Right kidney (tissue), 1 donor: ENCODE measurements at regions not wholly inside any gene's neighbourhood (a gene's known extent, or its start where the extent isn't known, plus 50 kb on each side); places are given as distances from the start of the nearest gene placed in this dataset.
A peak's percentile ranks its signal among the peaks of the same experiment; 100 is the strongest.

ENCODE experiments used
- DNase-seq: peaks from one replicate; pipeline ENCODE4 v3.0.0-alpha.2; 2016

DNA sequence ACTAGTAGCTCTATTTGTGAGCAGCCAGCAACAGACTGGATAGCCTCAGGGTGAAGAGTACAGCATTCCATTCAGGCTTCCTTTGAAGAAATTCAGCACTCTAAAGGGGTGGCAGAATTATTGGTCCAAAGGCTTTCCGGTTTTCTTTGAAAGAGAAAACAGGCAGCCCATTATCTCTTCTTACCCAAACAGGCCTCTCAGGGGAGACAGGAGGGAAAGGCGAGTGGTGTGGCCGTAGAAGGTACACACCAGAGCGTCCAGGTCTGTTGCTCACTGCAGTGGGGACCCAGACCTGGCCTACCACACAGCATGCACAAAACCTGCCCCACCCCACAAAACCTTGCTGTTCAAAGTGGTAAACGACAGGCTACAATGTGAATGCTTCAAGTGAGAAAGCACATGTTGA is 83.3 kb downstream of the ZNF608 start:
- no peak for DNase-seq

DNA sequence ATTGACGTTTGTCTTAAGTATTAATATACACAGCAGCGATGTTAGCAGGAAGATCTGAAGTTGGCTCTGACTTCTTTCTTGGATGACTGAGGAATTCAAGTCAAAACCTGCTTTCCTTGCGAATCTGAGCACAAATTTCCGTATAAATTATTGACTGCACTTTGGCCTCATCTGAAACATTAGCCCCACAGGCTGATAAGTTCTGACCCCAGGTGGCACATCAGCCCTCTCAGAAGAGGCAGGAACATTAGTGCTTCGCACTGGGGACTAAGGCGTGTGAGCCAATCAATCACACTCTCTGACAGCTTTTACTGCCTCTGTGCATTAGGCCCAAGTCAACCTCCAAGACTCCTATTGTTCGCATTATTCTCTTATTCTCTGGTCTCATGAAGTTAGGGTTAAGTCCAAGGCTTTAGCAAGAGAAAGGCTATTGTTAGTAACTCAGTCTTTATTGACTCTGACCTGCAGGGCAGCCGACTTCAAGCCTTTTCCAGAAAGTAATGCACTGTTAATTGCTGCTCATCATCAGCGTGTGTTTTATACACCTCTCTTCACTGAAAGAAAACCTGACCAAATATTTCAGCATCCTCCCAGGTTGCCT is 84.2 kb downstream of the ZNF608 start:
- DNase-seq = peak; percentile 54

DNA sequence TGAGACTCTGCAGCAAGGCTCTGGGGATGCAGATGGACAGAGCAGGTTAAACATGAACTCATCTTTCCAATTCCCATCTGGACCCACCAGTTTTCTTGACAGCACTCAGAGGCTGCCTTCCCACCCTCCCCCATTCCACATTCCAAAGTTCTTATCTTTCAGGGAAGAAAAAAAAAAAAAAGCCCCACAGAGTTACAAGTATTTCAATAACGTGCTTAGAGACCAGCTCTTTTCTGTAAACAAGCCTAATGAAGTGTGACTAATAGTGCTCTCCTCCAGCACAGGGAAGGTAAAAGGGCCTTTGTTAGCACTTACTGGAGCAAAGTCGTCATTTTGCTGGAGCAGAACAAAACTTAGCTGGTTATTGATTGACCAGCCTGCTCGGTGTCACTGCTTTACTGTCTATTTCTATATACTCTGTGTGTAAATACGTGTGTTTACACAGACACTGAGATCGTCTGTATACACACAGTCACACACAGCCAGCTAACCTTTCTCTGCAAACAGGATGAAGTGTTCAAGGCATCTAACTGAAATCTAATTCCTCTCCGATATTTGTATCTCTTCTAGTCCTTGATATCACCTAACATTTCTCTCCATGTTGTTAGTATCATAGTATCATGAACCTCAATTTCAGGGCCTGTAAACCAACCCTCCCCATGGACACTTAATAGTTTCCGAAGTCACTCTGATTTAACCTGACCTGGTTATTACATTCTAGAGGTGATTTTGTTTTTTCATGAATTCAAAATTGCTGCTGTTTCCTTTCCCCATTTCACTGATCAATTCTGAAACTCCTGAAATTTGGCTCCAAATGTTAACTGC is 84.9 kb downstream of the ZNF608 start:
- peak; percentile 64 for DNase-seq

DNA sequence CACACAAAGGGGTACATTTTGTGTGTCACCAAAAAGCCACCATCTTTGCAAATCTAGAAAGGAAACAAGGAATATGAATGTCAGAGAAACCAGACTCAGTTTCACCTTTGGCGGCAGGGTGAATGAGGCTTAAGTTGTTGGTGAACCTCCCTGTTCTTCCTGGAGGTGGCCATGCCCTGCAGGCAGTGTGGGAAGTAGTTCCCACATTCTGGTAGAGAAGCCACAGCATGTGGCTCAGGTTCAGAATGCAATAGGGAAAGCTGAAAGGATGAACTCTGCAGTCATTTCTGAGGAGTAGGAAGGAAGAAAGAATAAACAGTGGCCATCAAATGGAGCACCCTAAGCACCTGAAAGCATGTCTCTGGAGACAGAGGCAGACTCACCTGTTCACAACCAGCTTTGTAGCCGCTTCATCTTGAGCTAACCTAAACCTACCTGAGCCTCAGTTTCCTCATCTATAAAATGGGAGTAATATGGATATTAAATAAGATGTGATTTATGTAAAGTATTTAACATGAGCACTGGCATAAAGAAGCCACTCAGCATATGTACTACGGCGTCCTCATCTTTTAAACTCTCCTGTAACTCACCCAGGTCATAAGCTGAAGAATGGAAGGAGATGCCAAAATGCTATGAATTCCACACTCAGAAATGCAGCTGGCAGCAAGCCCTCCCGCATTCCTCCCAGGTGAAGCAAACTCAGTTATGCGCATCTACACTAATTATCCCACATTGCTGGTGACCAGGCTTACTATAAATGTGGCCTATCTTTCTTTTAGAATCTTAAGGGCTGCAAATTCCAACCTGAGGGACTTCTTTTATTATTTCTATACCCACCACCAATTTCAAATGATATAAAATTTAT is 86.0 kb downstream of the ZNF608 start:
- DNase-seq = peak; percentile 30

DNA sequence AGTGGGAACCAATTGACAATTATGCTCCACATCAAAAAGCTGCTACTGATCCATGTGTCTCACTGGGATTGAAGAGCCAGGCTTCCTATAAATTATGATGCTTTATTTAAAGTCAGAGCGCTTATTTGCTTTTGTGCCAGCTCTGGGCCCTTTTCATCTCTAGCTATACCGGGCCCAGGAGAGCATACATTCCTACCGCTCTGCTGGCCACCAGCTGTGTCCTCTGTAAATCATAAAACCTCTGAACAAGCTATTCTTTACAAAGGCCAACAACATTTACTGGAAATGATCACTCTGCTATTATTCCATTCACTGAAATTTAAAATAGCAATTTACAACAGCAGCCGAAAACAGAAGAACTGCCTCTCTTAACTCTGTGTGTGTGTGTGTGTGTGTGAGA is 86.6 kb downstream of the ZNF608 start:
- DNase-seq = peak; percentile 33

DNA sequence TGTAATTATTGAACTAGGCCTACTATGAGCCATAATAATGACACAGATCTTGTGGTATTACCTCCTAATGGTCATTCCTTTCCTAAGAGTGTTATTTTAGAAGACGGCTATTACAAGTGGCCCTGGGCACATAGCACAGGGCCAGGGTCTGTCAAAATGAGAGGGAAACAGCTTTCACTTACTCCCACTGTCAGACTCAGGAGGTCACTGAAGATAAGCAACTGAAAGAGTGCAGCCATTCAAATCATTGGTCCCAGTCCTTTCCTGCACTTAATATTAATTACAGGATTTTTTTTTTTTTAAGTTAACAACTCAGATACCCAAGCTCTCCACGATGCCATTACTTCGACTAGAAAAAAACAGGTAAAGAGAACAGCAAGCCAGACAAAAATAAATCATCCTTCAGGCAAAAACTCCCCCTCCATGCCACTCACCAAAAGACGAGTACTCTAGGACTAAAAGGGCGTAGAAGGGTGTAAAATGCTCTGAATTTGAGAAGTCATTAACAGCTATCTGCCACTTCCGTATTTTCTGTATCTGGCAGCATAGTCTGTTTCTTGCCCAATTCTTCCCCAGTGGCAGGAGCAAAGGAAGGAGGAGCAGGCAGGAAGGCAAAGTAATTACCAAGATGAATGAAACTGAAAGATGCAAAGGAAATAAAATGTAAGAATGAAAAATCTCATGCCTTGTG is 87.4 kb downstream of the ZNF608 start:
- DNase-seq = peak; percentile 16

DNA sequence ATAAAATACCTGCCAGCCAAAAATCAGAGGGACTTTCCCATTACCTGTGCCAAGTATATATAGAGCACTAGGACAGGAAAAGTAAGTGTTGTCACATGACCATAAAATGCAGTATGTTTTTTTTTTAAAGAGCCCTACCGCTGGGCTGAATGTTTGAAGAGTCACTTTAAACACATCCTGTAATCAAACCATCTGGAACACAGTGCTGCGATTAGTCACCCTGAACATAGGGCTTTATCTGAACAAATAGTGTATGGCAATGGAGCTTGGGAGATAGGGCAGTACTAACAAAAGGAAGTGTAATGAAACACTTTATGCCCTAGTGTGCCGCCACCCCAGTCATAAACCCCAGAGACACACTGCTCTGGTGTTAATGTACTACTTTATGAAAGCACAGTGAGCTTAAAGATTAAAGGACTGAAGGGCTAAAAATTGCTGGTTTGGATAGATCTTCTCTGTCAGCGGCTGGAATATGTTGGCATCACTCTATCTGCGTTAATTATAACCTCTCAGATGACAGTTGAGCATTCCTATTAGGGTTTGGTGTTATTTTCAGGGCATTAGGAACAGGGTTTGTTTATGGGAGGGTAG is 90.4 kb downstream of the ZNF608 start:
- peak; percentile 45 for DNase-seq

DNA sequence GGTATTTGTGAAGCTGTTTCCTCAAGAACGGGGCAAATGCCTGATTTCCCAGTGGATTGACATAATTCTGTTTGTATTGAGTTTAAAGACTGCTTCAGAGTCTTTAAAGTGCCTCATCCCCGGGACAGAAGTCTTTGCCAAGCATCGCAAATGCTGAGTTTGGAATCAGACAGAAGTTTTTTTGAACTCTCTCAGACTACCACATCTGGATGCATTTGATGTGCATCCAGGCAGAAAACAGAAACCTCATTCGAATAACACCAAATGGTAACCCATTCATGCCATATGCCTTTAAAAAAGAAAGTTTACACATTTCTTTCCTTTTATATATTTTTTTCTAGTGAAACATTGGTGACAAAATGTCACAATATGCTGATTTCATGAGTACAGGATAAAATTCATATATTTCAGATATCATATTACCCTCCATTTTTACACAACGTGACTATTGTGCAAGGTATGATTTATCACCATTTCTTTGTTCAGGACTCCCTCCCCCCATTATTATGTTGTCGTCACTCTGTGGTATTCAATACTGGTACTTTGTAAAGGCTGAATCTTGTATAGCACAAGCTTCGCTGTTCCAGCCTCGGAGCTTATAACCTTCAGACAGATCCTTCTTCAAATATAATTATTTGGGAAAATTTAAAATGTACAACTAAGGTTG is 91.1 kb downstream of the ZNF608 start:
- DNase-seq = no peak

DNA sequence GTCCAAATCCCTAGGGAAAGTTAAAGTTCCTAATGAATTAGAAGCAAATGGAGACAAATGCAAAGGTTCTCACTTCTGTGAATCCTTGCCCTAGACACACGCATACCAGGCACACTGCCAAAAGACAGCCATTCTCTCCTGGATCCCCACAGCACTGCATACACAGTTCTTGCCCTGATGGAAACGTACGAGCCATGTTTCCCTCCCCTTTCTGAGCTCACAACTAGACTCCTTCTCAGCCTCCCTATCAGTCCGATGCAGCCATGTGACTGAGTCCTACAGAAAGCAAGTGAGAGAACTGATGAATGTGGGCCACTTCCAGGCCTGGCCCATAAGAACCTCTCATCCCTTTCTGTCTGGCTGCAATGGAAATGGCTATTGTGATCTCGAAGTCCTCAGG is 92.0 kb downstream of the ZNF608 start:
- no peak for DNase-seq

DNA sequence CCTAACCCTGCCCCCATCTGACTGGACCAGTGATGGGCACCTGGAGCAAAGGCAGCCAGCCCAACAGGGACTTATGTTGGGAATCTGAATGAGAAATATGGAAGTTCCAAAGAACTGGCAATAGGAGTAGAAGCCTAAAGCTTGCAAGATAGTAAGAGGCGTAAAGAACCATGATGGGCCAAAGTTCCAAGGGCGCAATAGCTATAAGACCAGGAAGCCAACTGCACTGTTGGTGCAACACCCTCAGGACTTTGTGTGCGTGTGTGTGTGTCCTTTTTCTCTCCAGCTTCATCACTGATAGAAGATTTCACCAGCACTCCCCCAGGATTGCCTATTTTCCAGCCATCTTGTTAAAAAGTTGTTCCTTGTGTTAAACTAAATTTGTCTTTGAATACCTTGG is 92.8 kb downstream of the ZNF608 start:
- DNase-seq = no peak

DNA sequence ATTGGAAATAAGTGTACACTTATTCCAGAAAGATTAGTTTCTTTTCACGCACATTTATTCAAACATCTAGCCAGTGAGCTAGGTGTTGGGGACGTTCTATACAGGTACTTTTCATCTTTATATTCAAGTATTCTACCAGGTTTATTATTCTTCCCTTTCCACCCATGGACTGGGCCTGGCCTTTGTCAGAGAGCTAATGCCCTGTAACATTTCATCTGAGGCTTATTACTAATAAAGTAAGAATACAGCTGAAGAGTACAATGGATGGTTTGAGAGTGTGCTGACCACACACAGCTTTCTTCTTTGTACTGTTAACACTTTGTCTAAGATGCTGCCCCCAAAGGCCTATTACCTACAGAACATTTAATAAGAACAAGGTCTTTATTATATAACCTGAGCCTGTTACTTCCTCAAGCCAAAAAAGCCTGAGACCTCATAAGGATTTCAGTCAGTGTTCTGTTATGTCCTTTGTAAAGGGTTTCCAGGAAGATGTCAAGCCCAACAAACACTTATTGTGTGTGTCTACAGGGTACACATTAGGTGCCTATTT is 93.5 kb downstream of the ZNF608 start:
- DNase-seq = no peak

DNA sequence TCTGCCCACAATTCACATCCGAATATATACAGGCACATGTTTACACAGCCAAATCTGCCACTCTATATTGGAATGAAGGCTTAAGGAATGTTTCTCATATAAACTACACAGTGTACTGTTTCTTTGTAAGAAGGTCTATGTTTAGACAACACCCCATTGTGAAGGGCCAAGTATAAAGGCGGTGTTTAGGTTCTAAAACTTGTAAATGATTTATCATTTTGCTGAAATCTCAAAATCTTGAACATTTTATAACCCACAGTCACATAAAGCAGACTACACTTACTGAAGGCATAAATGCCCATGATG is 94.0 kb downstream of the ZNF608 start:
- no peak for DNase-seq

DNA sequence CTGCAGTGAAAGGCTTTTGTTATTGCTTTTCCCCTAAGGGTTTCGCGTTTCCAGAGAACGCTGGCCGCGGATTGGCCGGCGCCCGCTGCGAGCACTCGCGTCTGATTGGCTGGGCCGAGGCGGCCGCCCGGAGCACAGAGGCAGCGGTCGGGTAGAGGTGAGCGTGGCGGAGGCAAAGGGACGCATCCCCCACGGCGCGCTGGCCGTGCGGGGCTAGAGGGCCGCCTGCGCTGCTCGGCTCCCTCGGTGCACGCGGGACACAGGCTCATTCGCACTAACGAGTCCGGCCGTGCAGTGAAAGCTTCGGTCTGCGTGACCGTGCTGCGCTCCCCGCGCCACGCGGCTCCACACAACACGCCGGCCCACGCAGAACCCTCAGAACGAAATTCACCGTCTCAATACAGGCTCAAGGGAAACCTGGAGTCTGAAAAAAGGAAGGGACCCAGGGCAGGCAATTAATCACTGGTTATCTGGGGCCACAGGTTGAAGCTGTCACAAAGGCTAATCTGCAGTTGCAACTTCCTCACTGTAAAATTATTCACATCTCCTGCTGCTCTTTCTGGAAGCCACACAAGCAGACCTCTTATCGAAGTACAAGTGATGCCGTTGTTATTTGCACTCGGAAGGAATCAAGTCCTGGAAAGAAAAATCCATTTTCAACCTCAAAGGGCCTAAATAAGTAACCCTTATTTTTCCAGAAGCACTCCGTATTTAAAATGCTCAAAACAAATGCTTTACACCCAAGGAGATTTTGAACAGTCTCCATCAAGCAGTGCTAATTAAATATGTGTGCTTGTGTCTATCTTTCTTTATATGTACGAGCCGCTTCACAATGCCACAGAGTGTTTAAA is 94.6 kb downstream of the ZNF608 start:
- DNase-seq = peak; percentile 86

DNA sequence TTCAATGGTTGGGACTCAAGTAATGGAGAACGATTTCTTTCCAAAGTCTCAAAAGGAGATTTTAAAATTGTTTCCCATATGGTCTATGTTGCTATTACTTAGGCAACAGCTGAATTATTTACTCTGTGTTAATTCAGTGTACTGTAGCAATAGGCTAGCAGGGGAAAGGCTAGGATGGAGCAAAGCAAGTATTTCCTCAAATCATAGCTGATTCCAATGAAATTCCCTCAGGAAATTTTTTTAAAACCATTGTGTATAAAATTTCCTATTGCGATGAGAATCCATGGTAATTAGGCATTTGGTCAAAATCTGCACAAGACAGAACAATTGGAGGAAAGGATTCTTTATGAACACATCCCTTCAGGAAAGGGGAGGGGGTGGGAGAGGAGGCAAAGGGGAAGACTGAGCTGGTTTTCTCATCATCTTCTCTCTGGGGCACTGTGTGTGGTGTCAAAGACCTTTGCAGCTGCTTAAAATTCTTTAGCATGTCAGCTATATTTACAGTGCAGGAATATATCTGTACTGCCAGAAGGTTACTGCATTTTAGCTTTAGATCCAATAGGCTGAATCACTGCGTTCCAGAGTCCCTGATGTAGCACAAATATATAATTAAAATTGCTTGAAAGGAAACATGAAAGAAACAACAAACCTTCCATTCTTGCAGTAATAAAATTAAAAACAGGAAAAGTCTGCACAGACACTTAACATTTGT is 95.3 kb downstream of the ZNF608 start:
- no peak for DNase-seq

DNA sequence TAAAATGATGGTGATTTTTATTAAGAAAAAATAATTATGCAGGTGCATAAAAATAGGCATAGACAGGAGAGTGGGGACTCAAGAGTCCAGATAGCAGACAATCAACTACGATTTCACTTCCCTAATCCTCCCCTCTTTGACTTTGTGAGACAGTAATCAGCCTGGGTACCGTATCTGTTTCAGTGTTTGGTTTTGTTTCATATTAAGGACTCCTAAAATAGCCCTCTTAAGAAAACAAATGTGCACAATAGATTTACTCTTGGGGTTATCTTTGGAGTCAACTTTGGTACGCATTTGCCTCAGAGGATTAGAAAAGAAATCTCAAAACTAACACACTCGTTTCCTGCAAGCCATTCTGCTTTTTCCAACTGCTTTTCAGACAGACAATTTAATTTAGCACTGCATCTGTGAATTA is 96.3 kb downstream of the ZNF608 start:
- no peak for DNase-seq

DNA sequence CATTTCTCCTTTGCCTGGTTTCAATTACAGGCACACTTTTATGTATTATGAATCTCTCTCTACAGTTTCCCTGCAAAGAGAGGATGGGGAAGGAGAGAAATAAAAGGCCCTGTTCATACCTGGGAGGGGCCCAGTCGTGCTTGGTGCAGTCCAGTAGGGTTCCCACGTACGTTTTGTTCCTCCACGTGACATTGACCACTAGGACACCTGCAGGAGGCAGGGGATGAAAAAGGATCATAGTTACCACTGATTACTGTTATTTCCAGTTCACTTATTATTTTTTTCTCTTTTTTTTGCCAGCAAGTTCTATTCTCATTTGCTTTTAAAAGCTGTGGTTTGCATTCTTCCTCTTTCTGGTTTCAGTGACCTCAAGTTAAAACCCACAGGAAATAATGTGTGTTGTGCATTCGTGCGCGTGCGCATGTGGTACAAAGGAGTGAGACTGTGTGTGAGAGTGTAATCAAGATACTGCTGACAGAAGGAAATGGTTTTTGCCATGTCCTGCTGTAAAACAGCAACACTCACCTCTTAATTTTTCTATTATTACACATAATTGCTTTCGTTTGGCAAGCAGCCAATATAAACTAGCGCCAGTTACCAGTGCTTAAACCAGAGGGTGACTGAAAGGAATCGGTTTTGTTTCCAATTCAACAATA is 96.8 kb downstream of the ZNF608 start:
- DNase-seq = no peak

DNA sequence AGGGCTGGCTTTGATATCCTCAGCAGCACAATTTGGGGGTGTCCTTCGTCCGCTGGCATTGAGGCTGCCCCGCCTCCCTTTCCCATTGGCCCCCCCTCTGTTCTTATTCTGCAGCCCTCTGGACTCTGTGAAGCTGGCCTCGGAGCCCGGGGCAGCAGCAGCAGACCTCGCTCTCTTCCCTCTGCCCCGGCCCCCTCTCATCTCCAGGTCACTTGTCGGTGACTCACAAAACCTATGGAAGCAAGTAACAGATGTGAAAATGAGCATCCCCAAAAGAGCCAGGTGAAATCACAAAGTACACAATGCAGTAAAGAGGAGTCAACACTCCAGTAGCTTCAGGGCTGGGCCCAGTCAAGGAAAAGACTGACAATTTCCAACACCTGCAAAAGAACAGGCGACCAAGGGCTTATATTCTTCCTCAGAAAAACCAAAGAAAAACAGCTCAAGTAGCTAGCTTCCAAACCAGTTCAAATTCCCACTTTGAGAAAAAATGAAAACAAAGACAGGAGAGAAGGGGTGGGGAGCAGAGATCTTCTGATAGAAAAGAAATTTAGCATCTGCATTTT is 97.5 kb downstream of the ZNF608 start:
- no peak for DNase-seq

DNA sequence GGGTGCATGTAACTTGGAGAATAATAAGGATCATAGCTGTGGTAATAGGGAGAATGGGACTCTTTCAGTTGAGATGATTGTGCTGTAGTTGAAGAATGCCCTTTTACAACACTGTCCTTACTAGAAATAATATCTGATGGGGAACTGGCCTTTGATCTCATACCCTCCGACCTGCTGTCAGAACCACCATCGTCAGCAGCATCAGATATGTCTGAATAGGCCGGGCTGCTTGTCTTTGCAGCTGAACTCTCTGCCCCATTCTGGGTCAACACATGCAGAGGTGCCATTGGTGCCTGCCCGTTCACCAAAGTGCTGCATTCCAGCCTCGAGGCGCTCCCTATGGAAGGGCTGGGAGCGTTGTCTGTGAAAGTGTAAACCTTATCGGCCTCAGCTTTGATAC is 99.1 kb downstream of the ZNF608 start:
- no peak for DNase-seq

DNA sequence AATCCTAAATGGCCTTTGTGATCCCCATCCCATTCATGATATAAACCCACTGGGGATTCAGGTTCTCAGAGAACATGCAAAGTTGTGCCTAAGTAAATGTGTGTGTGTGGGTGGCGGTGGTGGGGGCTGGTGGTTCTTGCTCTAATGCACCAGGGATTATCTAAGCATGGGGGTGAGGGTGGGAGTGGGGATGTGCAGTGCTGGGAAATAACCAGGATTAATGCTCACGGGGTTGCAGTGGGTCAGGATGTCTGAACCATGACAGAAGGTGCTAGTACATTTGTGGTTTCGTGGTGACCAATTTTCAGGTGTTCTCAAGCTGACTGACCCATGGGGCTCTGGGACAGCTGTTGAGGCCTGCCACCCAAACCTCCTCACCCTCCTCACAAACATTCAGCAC is 101.0 kb downstream of the ZNF608 start:
- no peak for DNase-seq
